ENCODE measurements at regions not wholly inside any gene's neighbourhood (a gene's known extent, or its start where the extent isn't known, plus 50 kb on each side); places are given as distances from the start of the nearest gene placed in this dataset.

DNA sequence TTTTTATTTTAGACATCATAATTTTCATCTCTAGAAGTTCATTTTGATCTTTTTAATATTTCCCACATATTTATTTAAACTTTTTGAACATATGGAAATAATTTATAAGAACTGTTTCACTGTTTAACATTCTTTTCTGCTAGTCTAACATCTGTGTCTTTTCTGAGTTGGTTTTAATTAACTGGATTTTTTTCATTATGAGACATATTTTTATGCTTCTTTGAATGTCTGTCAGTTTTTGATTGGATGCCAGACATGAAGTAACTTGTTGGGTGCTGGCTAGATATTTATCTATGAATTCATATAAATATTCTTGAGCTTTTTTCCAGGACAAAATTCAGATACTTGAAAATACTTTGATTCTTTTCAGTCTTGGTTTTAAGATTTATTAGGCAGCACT is 317.8 kb upstream of the NCAM1 start:
- TF ChIP-seq, protein P1, sequence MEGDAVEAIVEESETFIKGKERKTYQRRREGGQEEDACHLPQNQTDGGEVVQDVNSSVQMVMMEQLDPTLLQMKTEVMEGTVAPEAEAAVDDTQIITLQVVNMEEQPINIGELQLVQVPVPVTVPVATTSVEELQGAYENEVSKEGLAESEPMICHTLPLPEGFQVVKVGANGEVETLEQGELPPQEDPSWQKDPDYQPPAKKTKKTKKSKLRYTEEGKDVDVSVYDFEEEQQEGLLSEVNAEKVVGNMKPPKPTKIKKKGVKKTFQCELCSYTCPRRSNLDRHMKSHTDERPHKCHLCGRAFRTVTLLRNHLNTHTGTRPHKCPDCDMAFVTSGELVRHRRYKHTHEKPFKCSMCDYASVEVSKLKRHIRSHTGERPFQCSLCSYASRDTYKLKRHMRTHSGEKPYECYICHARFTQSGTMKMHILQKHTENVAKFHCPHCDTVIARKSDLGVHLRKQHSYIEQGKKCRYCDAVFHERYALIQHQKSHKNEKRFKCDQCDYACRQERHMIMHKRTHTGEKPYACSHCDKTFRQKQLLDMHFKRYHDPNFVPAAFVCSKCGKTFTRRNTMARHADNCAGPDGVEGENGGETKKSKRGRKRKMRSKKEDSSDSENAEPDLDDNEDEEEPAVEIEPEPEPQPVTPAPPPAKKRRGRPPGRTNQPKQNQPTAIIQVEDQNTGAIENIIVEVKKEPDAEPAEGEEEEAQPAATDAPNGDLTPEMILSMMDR (IDR thresholded peaks at IDR 0.05): no peak
- Histone ChIP-seq H3K27ac (no peak overlapping the region), H3K4me3 (no peak overlapping the region), H3K4me1 (no peaks in the 10 kb centered on the region), H3K27me3 (no peaks in the 10 kb centered on the region), H3K9me3 (no peaks in the 10 kb centered on the region), H3K36me3 (no peaks in the 10 kb centered on the region), H3K9ac (ENCODE audit: low read depth in 2 of 2, low read length in 2 of 2) (no peak overlapping the region)
- DNase-seq: no peak
- intact Hi-C loops (cut with DNase I): no loop called here

DNA sequence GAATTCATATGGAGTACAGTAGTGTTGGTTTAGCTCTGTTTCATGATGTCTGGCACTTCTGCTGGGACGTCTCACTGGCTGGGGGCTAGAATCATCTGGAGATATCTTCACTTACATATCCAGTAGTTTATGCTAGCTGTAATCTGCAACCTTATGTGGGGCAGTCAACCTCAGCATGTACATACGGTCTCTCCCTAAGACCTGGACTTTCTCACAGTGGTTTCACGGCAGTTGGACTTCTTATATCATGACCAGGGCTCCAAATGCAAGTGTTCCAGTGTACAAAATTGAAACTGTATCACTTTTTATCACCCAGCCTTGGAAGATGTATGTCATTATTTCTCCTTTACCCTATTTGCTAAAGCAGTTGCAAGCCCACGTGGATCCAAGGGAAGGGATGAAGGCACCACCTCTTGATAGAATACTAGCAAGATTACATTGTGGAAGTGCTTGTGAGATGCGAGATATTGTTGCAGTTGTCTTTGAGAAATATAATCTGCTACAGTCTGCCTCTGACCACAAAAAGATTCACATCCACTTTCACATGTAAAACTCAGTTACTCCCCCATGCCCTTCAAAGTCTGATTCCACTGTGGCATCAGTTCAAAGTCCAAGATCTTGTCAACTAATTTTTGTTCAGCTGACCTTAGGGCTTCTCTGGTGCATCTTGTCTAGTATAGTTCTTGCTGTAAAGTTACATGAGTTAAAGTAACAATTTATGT is 316.6 kb upstream of the NCAM1 start:
- Histone ChIP-seq H3K9ac (ENCODE audit: low read depth in 2 of 2, low read length in 2 of 2) (no peak overlapping the region), H3K4me3 (no peak overlapping the region), H3K27me3 (no peaks in the 10 kb centered on the region), H3K9me3 (no peaks in the 10 kb centered on the region), H3K27ac (no peak overlapping the region), H3K4me1 (no peaks in the 10 kb centered on the region), H3K36me3 (no peaks in the 10 kb centered on the region)
- TF ChIP-seq, protein P1 (IDR thresholded peaks at IDR 0.05): no peak
- intact Hi-C loops (cut with DNase I): no loop called here
- no peak for DNase-seq

DNA sequence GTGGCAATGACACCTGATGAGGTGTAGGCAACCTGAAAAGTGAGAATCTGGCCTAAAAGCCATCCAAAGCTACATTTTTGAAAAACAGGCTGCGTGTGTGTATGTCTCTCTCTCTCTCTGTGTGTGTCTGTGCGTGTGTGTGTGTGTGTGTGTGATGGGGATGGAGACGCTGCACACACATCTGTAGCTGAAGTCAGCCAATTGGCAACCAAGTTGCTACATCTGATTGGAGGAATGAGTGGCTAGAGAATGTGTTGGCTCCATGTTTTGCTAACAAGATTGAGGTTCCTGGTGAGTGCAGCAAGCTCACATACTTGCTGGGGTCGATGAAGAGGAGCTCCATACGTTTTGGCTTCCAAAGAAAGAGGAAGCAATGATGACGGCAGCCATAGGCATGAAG is 311.4 kb upstream of the NCAM1 start:
- Histone ChIP-seq H3K27me3 (no peaks in the 10 kb centered on the region), H3K36me3 (no peaks in the 10 kb centered on the region), H3K9me3 (no peaks in the 10 kb centered on the region), H3K4me1 (no peaks in the 10 kb centered on the region), H3K27ac (no peak overlapping the region), H3K4me3 (no peak overlapping the region), H3K9ac (ENCODE audit: low read depth in 2 of 2, low read length in 2 of 2) (no peak overlapping the region)
- intact Hi-C loops (cut with DNase I): no loop called here
- DNase-seq: no peak
- TF ChIP-seq, protein P1 (IDR thresholded peaks at IDR 0.05): no peak

DNA sequence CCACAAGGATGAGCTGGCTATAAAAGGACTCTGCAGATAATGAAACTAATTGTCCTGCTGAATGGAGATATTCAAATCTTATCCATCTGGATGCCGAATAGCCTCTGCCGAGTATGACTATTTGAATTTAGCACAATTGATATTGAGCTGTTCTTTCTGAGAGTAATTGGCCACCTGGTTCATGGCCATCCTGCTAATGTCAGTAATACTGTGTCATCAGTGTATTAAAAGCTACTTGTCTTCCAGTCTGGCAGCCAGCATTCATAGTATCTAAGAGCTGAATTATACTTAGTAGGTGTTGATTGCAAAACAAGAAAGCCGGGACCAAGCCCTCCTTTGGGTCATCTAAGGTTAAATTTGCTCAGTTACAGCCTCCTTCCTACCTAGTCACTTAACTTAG is 310.7 kb upstream of the NCAM1 start:
- DNase-seq: no peak
- H3K36me3 ChIP-seq: no peaks in the 10 kb centered on the region
- intact Hi-C loops (cut with DNase I): no loop called here
- H3K9ac ChIP-seq (ENCODE audit: low read depth in 2 of 2, low read length in 2 of 2): no peak overlapping the region
- no peaks in the 10 kb centered on the region for H3K9me3 ChIP-seq
- TF ChIP-seq, protein P1 (IDR thresholded peaks at IDR 0.05): no peak
- H3K4me3 ChIP-seq: no peak overlapping the region
- no peaks in the 10 kb centered on the region for H3K4me1 ChIP-seq
- H3K27me3 ChIP-seq: no peaks in the 10 kb centered on the region
- H3K27ac ChIP-seq: no peak overlapping the region

DNA sequence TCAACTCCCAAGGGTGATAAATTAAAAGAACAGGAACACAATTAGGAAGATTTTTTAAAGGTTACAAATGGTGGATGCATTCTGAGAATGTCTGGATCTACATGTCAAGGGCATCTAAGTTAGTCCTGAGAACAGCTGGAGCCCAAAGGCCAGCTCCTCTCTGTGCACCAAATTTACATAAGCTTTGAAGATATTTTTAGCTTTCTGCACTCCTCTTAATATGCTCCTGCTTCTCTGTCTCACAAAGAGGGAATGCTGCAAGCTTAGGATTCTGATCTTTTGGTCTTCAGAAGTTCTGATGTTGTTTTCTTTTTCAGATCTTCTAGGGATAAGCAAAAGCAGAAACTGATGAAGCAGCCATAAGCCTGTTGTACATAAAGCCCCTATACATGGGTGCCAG is 309.8 kb upstream of the NCAM1 start:
- Histone ChIP-seq H3K4me3 (no peak overlapping the region), H3K9ac (ENCODE audit: low read depth in 2 of 2, low read length in 2 of 2) (no peak overlapping the region), H3K27ac (no peak overlapping the region), H3K36me3 (no peaks in the 10 kb centered on the region), H3K9me3 (no peaks in the 10 kb centered on the region), H3K27me3 (no peaks in the 10 kb centered on the region), H3K4me1 (no peaks in the 10 kb centered on the region)
- TF ChIP-seq, protein P1 (IDR thresholded peaks at IDR 0.05): no peak
- no peak for DNase-seq
- intact Hi-C loops (cut with DNase I): no loop called here

Data from colonic mucosa (tissue), 4 donors.